CD14-positive monocyte (primary cell): ENCODE measurements at regions not wholly inside any gene's neighbourhood (a gene's known extent, or its start where the extent isn't known, plus 50 kb on each side); places are given as distances from the start of the nearest gene placed in this dataset.

Source experiments
- DNase-seq, 3 donors: peaks; one replicate each; pipeline ENCODE4 v3.0.0-alpha.2; 2011 to 2022
- H2AFZ ChIP-seq: 2 replicates; pipeline ENCODE4 v1.6.0; 2012; ENCODE audit warnings: mild to moderate bottlenecking, low read depth, low read length, inconsistent platforms; ENCODE audit not compliant: insufficient read depth, poor library complexity, severe bottlenecking
- H3K27ac ChIP-seq, 2 donors: 1 replicate in 1 of 2; 2 replicates in 1 of 2; pipeline ENCODE4 v1.5.1; 2012 to 2013; ENCODE audit warnings: low read length in 2 of 2, control low read depth in 1 of 2, inconsistent platforms in 1 of 2, low read depth in 1 of 2, mild to moderate bottlenecking in 1 of 2
- H3K27me3 ChIP-seq, 2 donors: one replicate each; pipeline versions ENCODE4 v1.6.0 to v1.6.1; 2011 to 2013; ENCODE audit warnings: low read length in 2 of 2; ENCODE audit not compliant: control insufficient read depth in 2 of 2, insufficient read depth in 2 of 2
- H3K36me3 ChIP-seq, 2 donors: replicated peaks in 1 of 2; 1 replicate in 1 of 2; 2 replicates in 1 of 2; pipeline versions ENCODE4 v1.5.1 to v1.6.1; 2012 to 2013; ENCODE audit warnings: low read length in 2 of 2, control low read depth in 1 of 2, inconsistent platforms in 1 of 2, mild to moderate bottlenecking in 1 of 2; ENCODE audit not compliant: insufficient read depth in 2 of 2, control insufficient read depth in 1 of 2
- H3K4me1 ChIP-seq, 2 donors: 1 replicate in 1 of 2; 2 replicates in 1 of 2; pipeline versions ENCODE4 v1.5.1 to v1.6.1; 2012 to 2013; ENCODE audit warnings: low read length in 2 of 2, control low read depth in 1 of 2, inconsistent platforms in 1 of 2, mild to moderate bottlenecking in 1 of 2, moderate library complexity in 1 of 2; ENCODE audit not compliant: insufficient read depth in 2 of 2, control insufficient read depth in 1 of 2
- H3K4me2 ChIP-seq: replicated peaks from 2 replicates; pipeline ENCODE3; 2012; ENCODE audit warnings: low read length, moderate library complexity, mild to moderate bottlenecking; ENCODE audit not compliant: poor library complexity, severe bottlenecking; ENCODE audit errors: extremely low read depth
- H3K4me3 ChIP-seq, 3 experiments: fragments of 200-600 bp in 1 of 3; sonication (generic) in 1 of 3; replicated peaks in 1 of 3; 1 replicate in 2 of 3; 2 replicates in 1 of 3; pipeline ENCODE4 v1.5.1; 2011 to 2013; ENCODE audit warnings: low read length in 3 of 3, mild to moderate bottlenecking in 3 of 3, control low read depth in 2 of 3, low read depth in 2 of 3, inconsistent platforms in 1 of 3, moderate library complexity in 1 of 3
- H3K79me2 ChIP-seq: 2 replicates; pipeline ENCODE4 v1.6.0; 2012; ENCODE audit warnings: mild to moderate bottlenecking, control low read depth, inconsistent platforms, low read length, moderate library complexity; ENCODE audit not compliant: insufficient read depth
- H3K9ac ChIP-seq: 2 replicates; pipeline ENCODE4 v1.6.0; 2017; ENCODE audit warnings: low read length, mild to moderate bottlenecking; ENCODE audit not compliant: insufficient read depth, poor library complexity, severe bottlenecking
- H3K9me3 ChIP-seq, 2 donors: replicated peaks in 1 of 2; 1 replicate in 1 of 2; 2 replicates in 1 of 2; pipeline versions ENCODE4 v1.5.1 to v1.6.1; 2012 to 2013; ENCODE audit warnings: low read length in 2 of 2, control low read depth in 1 of 2; ENCODE audit not compliant: control insufficient read depth in 1 of 2, insufficient read depth in 1 of 2
- H4K20me1 ChIP-seq: 2 replicates; pipeline ENCODE4 v1.6.0; 2012; ENCODE audit warnings: mild to moderate bottlenecking, low read length, control low read depth, moderate library complexity; ENCODE audit not compliant: insufficient read depth
- H3K27ac Mint-ChIP-seq, 7 donors: one replicate each; pipeline ENCODE4 v1.8.0; 2020; ENCODE audit warnings: mild to moderate bottlenecking in 7 of 7, mixed read lengths in 7 of 7, moderate library complexity in 6 of 7, inconsistent platforms in 2 of 7
- H3K27me3 Mint-ChIP-seq, 3 donors: one replicate each; pipeline ENCODE4 v1.8.0; 2021 to 2022; ENCODE audit warnings: low read depth in 3 of 3, mild to moderate bottlenecking in 3 of 3, mixed read lengths in 3 of 3, moderate library complexity in 3 of 3, inconsistent platforms in 1 of 3
- H3K36me3 Mint-ChIP-seq, 2 donors: one replicate each; pipeline ENCODE4 v1.8.0; 2020; ENCODE audit warnings: mixed read lengths in 2 of 2, inconsistent platforms in 1 of 2, mild to moderate bottlenecking in 1 of 2
- H3K4me1 Mint-ChIP-seq: one replicate; pipeline ENCODE4 v1.8.0; 2020; ENCODE audit warnings: mild to moderate bottlenecking, mixed read lengths
- H3K4me3 Mint-ChIP-seq, 2 donors: one replicate each; pipeline ENCODE4 v1.8.0; 2020; ENCODE audit warnings: mild to moderate bottlenecking in 2 of 2, mixed read lengths in 2 of 2, moderate library complexity in 1 of 2
- H3K9me3 Mint-ChIP-seq, 7 donors: one replicate each; pipeline ENCODE4 v1.8.0; 2020 to 2022; ENCODE audit warnings: mixed read lengths in 7 of 7, mild to moderate bottlenecking in 6 of 7, moderate library complexity in 6 of 7, inconsistent platforms in 2 of 7
- intact Hi-C, 2 donors: fragments of 100-400 bp; cut with micrococcal nuclease; formaldehyde crosslinking; loops; one replicate each; pipeline versions ENCODE4 v1.15.0 to v1.15.1; 2023
- TF ChIP-seq, protein P1 (sequence below): fragments of 200-600 bp; IDR thresholded peaks from one replicate; pipeline ENCODE4 v1.8.0; 2022; ENCODE audit warnings: antibody characterized with exemption, mild to moderate bottlenecking

- Mint-ChIP-seq H3K27me3 (no peaks in the 10 kb centered on the region), H3K36me3 (no peaks in the 10 kb centered on the region), H3K9me3 (peaks cover 0 to 3% (median 0%) of the 10 kb centered on the region in 7 donors), H3K4me3 (no peak overlapping the region), H3K27ac (no peak overlapping the region), H3K4me1 (peaks cover 4% of the 10 kb centered on the region)
- Histone ChIP-seq H2AFZ (no peak overlapping the region), H3K4me2 (no peak overlapping the region), H3K27me3 (no peaks in the 10 kb centered on the region), H3K36me3 (no peaks in the 10 kb centered on the region), H3K9ac (no peak overlapping the region), H3K27ac (no peak overlapping the region), H4K20me1 (no peaks in the 10 kb centered on the region), H3K79me2 (no peaks in the 10 kb centered on the region), H3K4me1 (no peaks in the 10 kb centered on the region), H3K4me3 (no peak overlapping the region), H3K9me3 (no peaks in the 10 kb centered on the region)
- no peak for DNase-seq
- TF ChIP-seq, protein P1, sequence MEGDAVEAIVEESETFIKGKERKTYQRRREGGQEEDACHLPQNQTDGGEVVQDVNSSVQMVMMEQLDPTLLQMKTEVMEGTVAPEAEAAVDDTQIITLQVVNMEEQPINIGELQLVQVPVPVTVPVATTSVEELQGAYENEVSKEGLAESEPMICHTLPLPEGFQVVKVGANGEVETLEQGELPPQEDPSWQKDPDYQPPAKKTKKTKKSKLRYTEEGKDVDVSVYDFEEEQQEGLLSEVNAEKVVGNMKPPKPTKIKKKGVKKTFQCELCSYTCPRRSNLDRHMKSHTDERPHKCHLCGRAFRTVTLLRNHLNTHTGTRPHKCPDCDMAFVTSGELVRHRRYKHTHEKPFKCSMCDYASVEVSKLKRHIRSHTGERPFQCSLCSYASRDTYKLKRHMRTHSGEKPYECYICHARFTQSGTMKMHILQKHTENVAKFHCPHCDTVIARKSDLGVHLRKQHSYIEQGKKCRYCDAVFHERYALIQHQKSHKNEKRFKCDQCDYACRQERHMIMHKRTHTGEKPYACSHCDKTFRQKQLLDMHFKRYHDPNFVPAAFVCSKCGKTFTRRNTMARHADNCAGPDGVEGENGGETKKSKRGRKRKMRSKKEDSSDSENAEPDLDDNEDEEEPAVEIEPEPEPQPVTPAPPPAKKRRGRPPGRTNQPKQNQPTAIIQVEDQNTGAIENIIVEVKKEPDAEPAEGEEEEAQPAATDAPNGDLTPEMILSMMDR: no peak
- intact Hi-C loops: no loop called here
These were observed 183.8 kb upstream of the ATP2B1 start for GRCh38 chr12:89892436-89892835.

- Histone ChIP-seq H3K4me3 (no peak overlapping the region), H3K27me3 (no peaks in the 10 kb centered on the region), H4K20me1 (no peaks in the 10 kb centered on the region), H3K4me1 (no peaks in the 10 kb centered on the region), H3K79me2 (no peaks in the 10 kb centered on the region), H3K27ac (no peak overlapping the region), H3K36me3 (no peaks in the 10 kb centered on the region), H3K9me3 (no peaks in the 10 kb centered on the region), H3K4me2 (no peak overlapping the region), H2AFZ (no peak overlapping the region), H3K9ac (no peak overlapping the region)
- peaks cover 0 to 3% (median 0%) of the 10 kb centered on the region in 7 donors for H3K9me3 Mint-ChIP-seq
- H3K4me3 Mint-ChIP-seq: no peak overlapping the region
- H3K27me3 Mint-ChIP-seq: no peaks in the 10 kb centered on the region
- intact Hi-C loops: no loop called here
- no peak overlapping the region for H3K27ac Mint-ChIP-seq
- H3K36me3 Mint-ChIP-seq: no peaks in the 10 kb centered on the region
- TF ChIP-seq, protein P1: no peak
- peaks cover 4% of the 10 kb centered on the region for H3K4me1 Mint-ChIP-seq
- DNase-seq: no peak
These were observed 183.3 kb upstream of the ATP2B1 start for GRCh38 chr12:89891933-89892332.
